ENCODE measurements at regions not wholly inside any gene's neighbourhood (a gene's known extent, or its start where the extent isn't known, plus 50 kb on each side); places are given as distances from the start of the nearest gene placed in this dataset.

- H3K27ac ChIP-seq (ENCODE audit: low read depth, low read length, poor library complexity, severe bottlenecking) = no peak overlapping the region
- no peaks in the 10 kb centered on the region for H4K20me1 ChIP-seq (ENCODE audit: insufficient read depth, low read length)
- H3K9ac ChIP-seq (ENCODE audit: low read length) = no peak overlapping the region
- no peak overlapping the region for H2AFZ ChIP-seq (ENCODE audit: low read length)
- H3K9me3 ChIP-seq (ENCODE audit: low read length) = no peaks in the 10 kb centered on the region
- H3K4me2 ChIP-seq (ENCODE audit: low read length) = no peak overlapping the region
- no peaks in the 10 kb centered on the region for H3F3A ChIP-seq (ENCODE audit: insufficient read depth, low read length)
- no peaks in the 10 kb centered on the region for H3K27me3 ChIP-seq (ENCODE audit: insufficient read depth, low read length)
- H3K4me3 ChIP-seq (ENCODE audit: low read depth, low read length, poor library complexity, severe bottlenecking) = no peak overlapping the region
- H3K36me3 ChIP-seq (ENCODE audit: insufficient read depth, low read length) = no peaks in the 10 kb centered on the region
- H3K4me1 ChIP-seq (ENCODE audit: insufficient read depth, low read length, severe bottlenecking) = no peaks in the 10 kb centered on the region
- no peaks in the 10 kb centered on the region for H3K9me2 ChIP-seq (ENCODE audit: low read depth, low read length)
- H3K79me2 ChIP-seq (ENCODE audit: insufficient read depth, low read length) = no peaks in the 10 kb centered on the region
- TF ChIP-seq EZH2 (IDR thresholded peaks at IDR 0.05; ENCODE audit: borderline replicate concordance, low read length) (no peak), CTCF (IDR thresholded peaks at IDR 0.05; ENCODE audit: low read length) (no peak)
These were observed 135.2 kb upstream of the C11orf58 start for GRCh38 chr11:16603245-16603644.

GRCh38 chr11:16598906-16599305 lies 139.5 kb upstream of the C11orf58 start:
- TF ChIP-seq CTCF (IDR thresholded peaks at IDR 0.05; ENCODE audit: low read length) (no peak), EZH2 (IDR thresholded peaks at IDR 0.05; ENCODE audit: borderline replicate concordance, low read length) (no peak)
- H3K27me3 ChIP-seq (ENCODE audit: insufficient read depth, low read length) = no peaks in the 10 kb centered on the region
- no peaks in the 10 kb centered on the region for H3F3A ChIP-seq (ENCODE audit: insufficient read depth, low read length)
- no peak overlapping the region for H3K4me2 ChIP-seq (ENCODE audit: low read length)
- no peaks in the 10 kb centered on the region for H3K4me1 ChIP-seq (ENCODE audit: insufficient read depth, low read length, severe bottlenecking)
- no peak overlapping the region for H3K4me3 ChIP-seq (ENCODE audit: low read depth, low read length, poor library complexity, severe bottlenecking)
- no peak overlapping the region for H3K27ac ChIP-seq (ENCODE audit: low read depth, low read length, poor library complexity, severe bottlenecking)
- H4K20me1 ChIP-seq (ENCODE audit: insufficient read depth, low read length) = no peaks in the 10 kb centered on the region
- no peak overlapping the region for H3K9ac ChIP-seq (ENCODE audit: low read length)
- H3K36me3 ChIP-seq (ENCODE audit: insufficient read depth, low read length) = no peaks in the 10 kb centered on the region
- no peaks in the 10 kb centered on the region for H3K79me2 ChIP-seq (ENCODE audit: insufficient read depth, low read length)
- no peaks in the 10 kb centered on the region for H3K9me3 ChIP-seq (ENCODE audit: low read length)
- H2AFZ ChIP-seq (ENCODE audit: low read length) = no peak overlapping the region
- no peaks in the 10 kb centered on the region for H3K9me2 ChIP-seq (ENCODE audit: low read depth, low read length)

GRCh38 chr11:16598032-16598431 lies 140.4 kb upstream of the C11orf58 start:
- no peaks in the 10 kb centered on the region for H3K36me3 ChIP-seq (ENCODE audit: insufficient read depth, low read length)
- no peak overlapping the region for H3K4me3 ChIP-seq (ENCODE audit: low read depth, low read length, poor library complexity, severe bottlenecking)
- H2AFZ ChIP-seq (ENCODE audit: low read length) = no peak overlapping the region
- H3K9me2 ChIP-seq (ENCODE audit: low read depth, low read length) = no peaks in the 10 kb centered on the region
- no peaks in the 10 kb centered on the region for H3K27me3 ChIP-seq (ENCODE audit: insufficient read depth, low read length)
- H3K4me1 ChIP-seq (ENCODE audit: insufficient read depth, low read length, severe bottlenecking) = no peaks in the 10 kb centered on the region
- H4K20me1 ChIP-seq (ENCODE audit: insufficient read depth, low read length) = no peaks in the 10 kb centered on the region
- no peak overlapping the region for H3K9ac ChIP-seq (ENCODE audit: low read length)
- H3K27ac ChIP-seq (ENCODE audit: low read depth, low read length, poor library complexity, severe bottlenecking) = no peak overlapping the region
- no peaks in the 10 kb centered on the region for H3K9me3 ChIP-seq (ENCODE audit: low read length)
- H3K79me2 ChIP-seq (ENCODE audit: insufficient read depth, low read length) = no peaks in the 10 kb centered on the region
- TF ChIP-seq EZH2 (IDR thresholded peaks at IDR 0.05; ENCODE audit: borderline replicate concordance, low read length) (no peak), CTCF (IDR thresholded peaks at IDR 0.05; ENCODE audit: low read length) (no peak)
- no peak overlapping the region for H3K4me2 ChIP-seq (ENCODE audit: low read length)
- H3F3A ChIP-seq (ENCODE audit: insufficient read depth, low read length) = no peaks in the 10 kb centered on the region

Data from OCI-LY1 (cell line).